Keratinocyte (primary cell): ENCODE measurements at regions not wholly inside any gene's neighbourhood (a gene's known extent, or its start where the extent isn't known, plus 50 kb on each side); places are given as distances from the start of the nearest gene placed in this dataset.

Source experiments
- EZH2 ChIP-seq: IDR thresholded peaks from one replicate; pipeline ENCODE4 v1.6.1; 2012; ENCODE audit warnings: inconsistent platforms, mild to moderate bottlenecking, low read length, moderate library complexity
- TF ChIP-seq, protein P1 (sequence below), 3 experiments: IDR thresholded peaks in 1 of 3; conservative IDR thresholded peaks in 1 of 3; optimal IDR thresholded peaks in 1 of 3; 2 replicates in 2 of 3; 3 replicates in 1 of 3; pipeline versions ENCODE3 to v1.5.1; 2011; ENCODE audit warnings: low read length in 3 of 3, mild to moderate bottlenecking in 3 of 3, moderate library complexity in 2 of 3, control low read depth in 1 of 3, inconsistent platforms in 1 of 3; ENCODE audit not compliant: insufficient read depth in 2 of 3; ENCODE audit errors: extremely low read depth in 1 of 3

DNA sequence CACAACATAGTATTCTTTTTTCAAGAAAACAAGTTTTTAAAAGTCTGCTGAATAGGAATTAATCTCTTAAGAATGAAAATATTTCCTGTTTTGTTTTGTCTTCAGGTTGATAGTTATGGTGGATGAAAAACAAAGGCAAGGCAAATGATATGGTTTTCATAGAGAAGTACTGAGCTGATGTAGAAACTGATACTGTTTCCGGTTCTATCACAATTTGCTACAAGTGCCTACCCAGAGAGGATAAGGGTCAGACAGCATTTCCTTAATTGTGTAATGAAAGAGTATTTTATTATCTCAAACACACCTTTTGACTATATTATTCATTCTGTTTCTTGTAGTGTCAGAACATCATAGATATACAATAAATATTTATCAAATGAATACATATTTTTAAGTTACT lies 836.3 kb downstream of the SQOR start:
- TF ChIP-seq, protein P1, sequence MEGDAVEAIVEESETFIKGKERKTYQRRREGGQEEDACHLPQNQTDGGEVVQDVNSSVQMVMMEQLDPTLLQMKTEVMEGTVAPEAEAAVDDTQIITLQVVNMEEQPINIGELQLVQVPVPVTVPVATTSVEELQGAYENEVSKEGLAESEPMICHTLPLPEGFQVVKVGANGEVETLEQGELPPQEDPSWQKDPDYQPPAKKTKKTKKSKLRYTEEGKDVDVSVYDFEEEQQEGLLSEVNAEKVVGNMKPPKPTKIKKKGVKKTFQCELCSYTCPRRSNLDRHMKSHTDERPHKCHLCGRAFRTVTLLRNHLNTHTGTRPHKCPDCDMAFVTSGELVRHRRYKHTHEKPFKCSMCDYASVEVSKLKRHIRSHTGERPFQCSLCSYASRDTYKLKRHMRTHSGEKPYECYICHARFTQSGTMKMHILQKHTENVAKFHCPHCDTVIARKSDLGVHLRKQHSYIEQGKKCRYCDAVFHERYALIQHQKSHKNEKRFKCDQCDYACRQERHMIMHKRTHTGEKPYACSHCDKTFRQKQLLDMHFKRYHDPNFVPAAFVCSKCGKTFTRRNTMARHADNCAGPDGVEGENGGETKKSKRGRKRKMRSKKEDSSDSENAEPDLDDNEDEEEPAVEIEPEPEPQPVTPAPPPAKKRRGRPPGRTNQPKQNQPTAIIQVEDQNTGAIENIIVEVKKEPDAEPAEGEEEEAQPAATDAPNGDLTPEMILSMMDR (optimal IDR thresholded peaks at IDR 0.05 in 1 of 3, IDR thresholded peaks at IDR 0.05 in 1 of 3, conservative IDR thresholded peaks at IDR 0.05 in 1 of 3; ENCODE audit: extremely low read depth in 1 of 3, insufficient read depth in 2 of 3, low read length in 3 of 3): no peak
- TF ChIP-seq EZH2: no peak
